GM12865 (cell line): ENCODE measurements at regions not wholly inside any gene's neighbourhood (a gene's known extent, or its start where the extent isn't known, plus 50 kb on each side); places are given as distances from the start of the nearest gene placed in this dataset.

Experiments used
- DNase-seq: peaks from one replicate; pipeline ENCODE4 v3.0.0; 2010; ENCODE audit warnings: low read depth
- H3K4me3 ChIP-seq: 2 replicates; pipeline ENCODE4 v1.5.1; 2011; ENCODE audit warnings: mild to moderate bottlenecking, low read depth, low read length, control low read depth
- TF ChIP-seq, protein P1 (sequence below): IDR thresholded peaks from 2 replicates; pipeline ENCODE4 v1.5.1; 2011; ENCODE audit warnings: low read length, control low read depth, low read depth, inconsistent platforms; ENCODE audit not compliant: insufficient read depth; ENCODE audit errors: missing control alignments

DNA sequence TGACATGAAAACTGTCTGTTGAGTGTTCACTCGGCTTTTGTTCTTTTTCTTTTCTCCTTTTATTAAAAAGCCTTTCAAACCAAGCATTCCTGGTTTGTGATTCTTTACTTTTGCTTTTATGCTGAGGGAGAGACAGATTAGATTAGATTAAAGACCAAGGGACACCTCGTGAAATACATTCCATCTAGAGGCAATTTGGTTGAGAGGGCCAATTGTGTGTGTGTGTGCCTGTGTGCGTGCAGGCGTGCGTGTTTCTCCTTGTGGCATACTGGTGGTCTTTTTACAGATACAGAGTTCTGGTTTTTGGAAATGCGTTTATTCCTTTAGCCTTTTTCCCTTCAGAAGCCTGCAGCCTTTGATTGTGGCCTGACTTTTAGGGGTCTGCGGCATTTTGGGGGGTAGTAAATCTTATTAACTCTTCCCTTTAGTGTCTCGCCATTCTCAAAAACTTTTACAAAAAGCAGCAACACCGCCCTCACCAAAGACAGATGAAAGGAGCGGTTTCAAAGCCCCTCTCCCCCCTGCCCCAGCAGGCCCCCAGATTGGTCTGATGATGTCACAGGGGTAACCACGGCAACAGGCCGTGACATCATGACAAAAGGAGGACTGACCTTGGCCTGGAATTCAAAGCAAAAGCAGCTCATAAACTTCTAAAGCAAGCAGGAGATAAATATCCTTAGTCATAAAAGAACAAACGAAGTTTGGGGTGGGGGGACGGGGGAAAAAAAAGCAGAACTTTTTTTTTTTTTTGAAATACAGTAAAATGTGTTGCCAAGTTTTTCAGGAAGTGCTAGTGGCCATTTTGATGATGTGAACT is 84.1 kb upstream of the TBX3 start:
- no peak for DNase-seq
- TF ChIP-seq, protein P1, sequence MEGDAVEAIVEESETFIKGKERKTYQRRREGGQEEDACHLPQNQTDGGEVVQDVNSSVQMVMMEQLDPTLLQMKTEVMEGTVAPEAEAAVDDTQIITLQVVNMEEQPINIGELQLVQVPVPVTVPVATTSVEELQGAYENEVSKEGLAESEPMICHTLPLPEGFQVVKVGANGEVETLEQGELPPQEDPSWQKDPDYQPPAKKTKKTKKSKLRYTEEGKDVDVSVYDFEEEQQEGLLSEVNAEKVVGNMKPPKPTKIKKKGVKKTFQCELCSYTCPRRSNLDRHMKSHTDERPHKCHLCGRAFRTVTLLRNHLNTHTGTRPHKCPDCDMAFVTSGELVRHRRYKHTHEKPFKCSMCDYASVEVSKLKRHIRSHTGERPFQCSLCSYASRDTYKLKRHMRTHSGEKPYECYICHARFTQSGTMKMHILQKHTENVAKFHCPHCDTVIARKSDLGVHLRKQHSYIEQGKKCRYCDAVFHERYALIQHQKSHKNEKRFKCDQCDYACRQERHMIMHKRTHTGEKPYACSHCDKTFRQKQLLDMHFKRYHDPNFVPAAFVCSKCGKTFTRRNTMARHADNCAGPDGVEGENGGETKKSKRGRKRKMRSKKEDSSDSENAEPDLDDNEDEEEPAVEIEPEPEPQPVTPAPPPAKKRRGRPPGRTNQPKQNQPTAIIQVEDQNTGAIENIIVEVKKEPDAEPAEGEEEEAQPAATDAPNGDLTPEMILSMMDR: no peak
- H3K4me3 ChIP-seq: no peak overlapping the region

DNA sequence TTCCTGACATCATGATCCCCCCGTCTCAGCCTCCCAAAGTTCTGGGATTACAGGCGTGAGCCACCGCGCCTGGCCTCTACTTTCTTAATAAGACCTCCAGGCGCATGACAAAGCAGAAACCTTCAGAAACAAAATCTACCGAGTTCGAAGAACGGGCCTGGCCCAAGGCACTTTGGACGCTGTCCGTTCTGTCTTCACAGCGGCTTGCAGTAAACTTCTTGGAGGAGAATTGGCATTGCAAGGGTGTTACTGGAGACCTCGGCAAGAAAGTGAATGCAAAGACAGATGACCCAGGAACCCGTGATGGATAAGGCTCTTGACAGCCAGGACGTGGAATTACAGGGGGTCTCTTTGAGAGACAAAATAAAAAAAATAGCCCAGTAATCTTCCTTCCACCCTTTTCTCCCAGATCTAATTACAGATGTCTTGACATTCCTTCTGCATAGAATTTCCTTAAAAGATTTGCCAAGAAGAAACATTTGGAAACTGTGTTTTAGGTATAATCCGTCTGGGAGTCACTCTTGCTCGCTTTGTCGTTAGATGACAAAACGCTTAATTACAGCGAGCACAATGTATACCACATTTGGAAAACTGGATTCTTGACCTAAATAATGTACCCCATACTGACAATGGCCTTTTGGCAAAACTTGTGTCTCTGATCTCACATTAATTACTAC is 83.2 kb upstream of the TBX3 start:
- no peak overlapping the region for H3K4me3 ChIP-seq
- TF ChIP-seq, protein P1: no peak
- no peak for DNase-seq

DNA sequence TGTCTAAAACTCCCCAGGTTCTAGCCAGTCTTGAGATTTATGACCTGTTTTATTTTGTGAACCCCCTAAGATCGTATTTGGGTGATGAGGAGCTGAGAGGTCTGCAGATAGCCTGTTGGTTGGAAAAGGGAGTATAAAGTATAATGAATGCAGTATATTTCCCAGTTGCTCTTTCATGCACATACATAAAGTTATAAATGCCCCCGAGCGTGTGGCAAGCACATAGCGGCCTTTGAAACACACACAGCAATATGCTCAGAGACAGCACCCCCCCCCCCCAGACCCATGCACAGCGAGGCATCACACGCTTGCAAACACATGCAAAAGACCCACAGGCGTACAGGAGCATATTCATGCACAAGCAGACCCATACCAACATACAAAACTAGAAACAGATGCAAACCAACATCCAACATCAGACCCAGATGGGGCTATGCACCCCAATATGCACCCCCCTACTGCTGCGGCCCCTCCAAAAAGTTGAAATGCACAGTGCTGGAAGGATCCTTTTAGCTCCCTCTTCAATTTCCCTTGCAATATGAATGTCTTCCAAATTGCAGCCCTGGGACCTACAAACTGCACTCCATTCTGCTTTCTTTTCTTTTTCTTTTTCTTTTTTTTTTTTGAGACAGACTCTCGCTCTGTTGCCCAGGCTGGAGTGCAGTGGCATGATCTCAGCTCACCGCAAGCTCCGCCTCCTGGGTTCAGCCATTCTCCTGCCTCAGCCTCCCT is 82.2 kb upstream of the TBX3 start:
- H3K4me3 ChIP-seq: no peak overlapping the region
- no peak for DNase-seq
- TF ChIP-seq, protein P1: no peak

DNA sequence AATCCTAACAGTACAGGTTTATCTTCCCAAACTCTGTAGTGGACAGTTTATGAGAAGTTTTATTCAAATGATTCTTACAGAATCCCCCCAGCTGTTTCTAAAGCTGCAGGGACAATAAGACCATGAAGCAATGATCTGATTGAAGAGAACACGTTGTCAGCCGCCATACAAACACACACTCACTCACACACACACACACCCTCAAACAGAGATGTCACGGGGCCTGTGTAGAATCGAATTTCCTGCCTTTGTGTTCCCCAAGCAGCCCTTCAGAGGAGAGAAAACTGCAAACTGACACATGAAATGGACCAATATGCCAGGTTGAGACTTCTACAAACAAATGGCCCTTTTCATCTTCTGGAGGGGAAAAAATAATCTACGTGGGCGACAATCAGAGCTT is 80.5 kb upstream of the TBX3 start:
- no peak overlapping the region for H3K4me3 ChIP-seq
- no peak for DNase-seq
- TF ChIP-seq, protein P1: no peak

DNA sequence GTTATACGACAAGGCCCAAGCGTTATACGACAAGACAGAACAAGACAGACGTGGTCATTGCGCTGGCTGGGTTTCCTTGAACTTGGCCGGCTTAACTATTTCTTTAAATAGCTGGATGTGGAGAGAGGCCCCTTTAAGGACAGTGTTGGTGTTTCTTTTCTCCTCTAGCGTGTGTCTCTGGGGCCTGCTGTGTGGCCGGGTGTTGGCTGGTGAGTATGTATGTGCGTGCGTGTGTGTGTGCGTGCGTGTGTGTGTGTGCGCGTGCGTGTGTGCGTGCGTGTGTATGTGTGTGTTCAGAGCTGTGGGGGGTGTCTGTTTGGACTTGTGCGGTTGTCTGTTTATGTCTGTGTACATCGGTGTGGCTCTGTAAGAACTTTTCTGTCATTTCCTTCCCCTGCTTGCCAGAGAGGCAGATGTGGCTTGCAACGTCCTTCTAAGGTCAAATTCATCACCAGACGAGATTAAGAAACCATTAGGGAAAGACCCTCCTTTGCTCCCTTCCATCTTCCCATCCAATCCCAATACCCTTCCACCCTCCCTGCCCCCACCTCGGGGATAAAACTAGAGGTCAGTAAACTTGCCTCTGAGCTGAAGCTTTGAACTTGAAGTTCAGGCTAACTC is 78.6 kb upstream of the TBX3 start:
- TF ChIP-seq, protein P1: no peak
- DNase-seq: no peak
- no peak overlapping the region for H3K4me3 ChIP-seq

DNA sequence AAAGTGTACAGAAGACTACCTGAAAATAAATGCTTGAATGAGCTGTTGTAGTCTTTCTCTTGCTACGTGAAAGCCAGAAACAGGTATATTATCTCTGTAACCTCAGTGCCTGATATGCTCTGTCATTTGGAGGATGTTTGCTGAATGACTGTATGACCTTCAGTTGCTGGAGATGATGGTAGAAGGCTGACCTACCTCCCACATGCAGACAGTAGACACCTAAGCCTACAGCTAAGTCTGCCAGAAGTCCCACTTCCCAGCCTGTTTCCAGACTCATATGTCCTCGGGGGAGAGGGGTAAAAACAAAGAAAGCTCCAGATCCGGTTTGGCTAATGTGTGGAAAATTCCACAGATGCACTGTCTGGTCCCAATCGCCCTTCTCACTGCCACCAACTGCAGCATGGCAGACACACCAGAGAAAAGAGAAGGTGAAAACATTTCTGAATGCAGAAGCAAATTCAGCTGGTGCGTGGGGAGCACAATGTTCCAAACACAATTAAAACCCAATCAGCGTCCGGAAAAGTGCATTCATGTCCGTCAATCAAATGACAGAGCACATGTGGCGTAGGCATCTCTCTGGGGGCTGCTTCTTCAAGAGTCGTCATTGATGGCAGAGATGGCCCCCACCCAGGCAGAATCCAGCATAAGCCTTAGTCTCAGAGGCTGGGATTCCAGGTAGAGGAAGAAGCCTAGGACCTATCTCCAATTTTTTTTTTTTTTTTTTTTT is 76.3 kb upstream of the TBX3 start:
- H3K4me3 ChIP-seq: no peak overlapping the region
- TF ChIP-seq, protein P1: no peak
- DNase-seq: no peak
